GM12878 (cell line): ENCODE measurements at regions not wholly inside any gene's neighbourhood (a gene's known extent, or its start where the extent isn't known, plus 50 kb on each side); places are given as distances from the start of the nearest gene placed in this dataset.

Experiments used
- CTCF ChIP-seq, 3 experiments: IDR thresholded peaks in 2 of 3; conservative IDR thresholded peaks in 1 of 3; 2 replicates each; pipeline ENCODE4 v1.5.1; 2011; ENCODE audit warnings: low read depth in 3 of 3, low read length in 3 of 3, mild to moderate bottlenecking in 3 of 3, control low read depth in 2 of 3, moderate library complexity in 2 of 3, inconsistent platforms in 1 of 3, mixed read lengths in 1 of 3; ENCODE audit not compliant: control insufficient read depth in 2 of 3, insufficient read depth in 1 of 3; ENCODE audit errors: extremely low read depth in 1 of 3
- MYC ChIP-seq: IDR thresholded peaks from 2 replicates; pipeline ENCODE4 v1.6.1; 2011; ENCODE audit warnings: mild to moderate bottlenecking, low read length, moderate library complexity, inconsistent platforms; ENCODE audit not compliant: insufficient read depth, insufficient replicate concordance, insufficient read length, severe bottlenecking
- POLR2A ChIP-seq: IDR thresholded peaks from 2 replicates; pipeline ENCODE4 v1.6.1; 2011; ENCODE audit warnings: low read depth, mild to moderate bottlenecking, low read length
- POLR2AphosphoS5 ChIP-seq: IDR thresholded peaks from 2 replicates; pipeline ENCODE4 v1.6.1; 2011; ENCODE audit warnings: mild to moderate bottlenecking, low read length, inconsistent platforms
- SUZ12 ChIP-seq: fragments of 200-600 bp; sonication (generic); IDR thresholded peaks from one replicate; pipeline ENCODE4 v1.6.1; 2018; ENCODE audit warnings: antibody characterized with exemption, mild to moderate bottlenecking; ENCODE audit not compliant: unreplicated experiment
- TCF12 ChIP-seq: IDR thresholded peaks from 2 replicates; pipeline ENCODE4 v1.6.1; 2011; ENCODE audit warnings: low read depth, mild to moderate bottlenecking, low read length
- TCF7 ChIP-seq: IDR thresholded peaks from 2 replicates; pipeline ENCODE4 v1.6.1; 2014; ENCODE audit warnings: antibody characterized with exemption, borderline replicate concordance
- YY1 ChIP-seq: IDR thresholded peaks from 2 replicates; pipeline ENCODE4 v1.6.1; 2011; ENCODE audit warnings: low read depth, mild to moderate bottlenecking, low read length

GRCh38 chr1:37258068-37258467 is 216.3 kb upstream of the ZC3H12A start:
- TF ChIP-seq YY1 = no peak
- no peak for TF ChIP-seq TCF12
- TF ChIP-seq MYC = no peak
- no peak for TF ChIP-seq CTCF (IDR thresholded peaks at IDR 0.05 in 2 of 3, conservative IDR thresholded peaks at IDR 0.05 in 1 of 3; ENCODE audit: control insufficient read depth in 2 of 3, extremely low read depth in 1 of 3, insufficient read depth in 1 of 3, low read depth in 3 of 3, low read length in 3 of 3)
- TF ChIP-seq POLR2AphosphoS5 = no peak
- no peak for TF ChIP-seq POLR2A
- TF ChIP-seq TCF7 = no peak
- TF ChIP-seq SUZ12 = no peak
